ENCODE measurements at regions not wholly inside any gene's neighbourhood (a gene's known extent, or its start where the extent isn't known, plus 50 kb on each side); places are given as distances from the start of the nearest gene placed in this dataset.

GRCh38 chr2:12236136-12236844, 480.4 kb upstream of the TRIB2 start:
- FAIRE-seq: no peak
- no peak for DNase-seq (ENCODE audit: insufficient read length)
- TF ChIP-seq POLR2AphosphoS5 (IDR thresholded peaks at IDR 0.05; ENCODE audit: low read depth, low read length): no peak
- no peak for TF ChIP-seq TAF1 (IDR thresholded peaks at IDR 0.05; ENCODE audit: borderline replicate concordance, low read depth, low read length)
- TF ChIP-seq POLR2A (IDR thresholded peaks at IDR 0.05; ENCODE audit: low read depth, low read length): no peak

DNA sequence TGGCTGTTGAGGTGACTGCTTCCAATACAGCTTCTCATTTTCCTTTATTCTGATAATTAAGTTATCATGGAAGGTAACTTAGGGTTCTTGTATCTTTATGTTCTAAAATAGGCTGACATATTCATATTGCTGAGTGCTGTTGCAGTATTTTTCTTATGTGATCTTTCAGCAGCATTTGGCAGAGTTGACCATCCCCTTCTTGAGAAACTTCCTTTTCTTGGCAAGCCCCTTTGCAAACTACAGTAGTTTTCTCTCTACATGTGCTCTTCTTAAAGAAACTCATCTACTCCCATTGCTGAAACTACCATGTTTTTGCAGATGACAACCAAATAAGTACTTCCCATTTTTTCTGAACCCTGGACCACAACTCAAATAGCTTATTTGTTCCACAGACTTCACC, 476.5 kb upstream of the TRIB2 start:
- DNase-seq (ENCODE audit: insufficient read length) (no peak), FAIRE-seq (no peak)
- no peak for TF ChIP-seq TAF1 (IDR thresholded peaks at IDR 0.05; ENCODE audit: borderline replicate concordance, low read depth, low read length)
- TF ChIP-seq POLR2A (IDR thresholded peaks at IDR 0.05; ENCODE audit: low read depth, low read length): no peak
- no peak for TF ChIP-seq POLR2AphosphoS5 (IDR thresholded peaks at IDR 0.05; ENCODE audit: low read depth, low read length)

DNA sequence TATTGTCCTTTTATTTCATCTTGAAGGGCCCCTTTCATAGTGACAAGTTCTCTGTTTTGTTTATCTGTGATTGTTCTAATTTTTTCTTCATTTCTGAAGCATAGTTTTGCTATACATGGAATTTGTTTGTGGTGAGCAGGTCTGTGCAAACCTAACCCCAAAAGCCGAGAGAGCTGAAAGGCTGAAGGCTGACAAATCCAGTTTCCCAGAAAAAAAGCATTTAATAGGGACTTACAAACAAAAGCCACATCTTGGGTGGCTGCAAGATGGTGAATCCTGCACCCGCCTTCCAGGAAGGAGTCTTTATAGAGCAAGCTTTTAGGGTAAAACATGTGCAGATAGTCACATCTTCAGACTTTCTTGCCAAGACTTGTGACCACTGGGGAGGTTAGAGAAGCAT, 473.4 kb upstream of the TRIB2 start:
- TF ChIP-seq POLR2A (IDR thresholded peaks at IDR 0.05; ENCODE audit: low read depth, low read length): no peak
- no peak for TF ChIP-seq POLR2AphosphoS5 (IDR thresholded peaks at IDR 0.05; ENCODE audit: low read depth, low read length)
- no peak for TF ChIP-seq TAF1 (IDR thresholded peaks at IDR 0.05; ENCODE audit: borderline replicate concordance, low read depth, low read length)
- no peak for FAIRE-seq
- no peak for DNase-seq (ENCODE audit: insufficient read length)

- TF ChIP-seq POLR2AphosphoS5 (IDR thresholded peaks at IDR 0.05; ENCODE audit: low read depth, low read length) (no peak), TAF1 (IDR thresholded peaks at IDR 0.05; ENCODE audit: borderline replicate concordance, low read depth, low read length) (no peak), POLR2A (IDR thresholded peaks at IDR 0.05; ENCODE audit: low read depth, low read length) (no peak)
- FAIRE-seq (no peak), DNase-seq (ENCODE audit: insufficient read length) (no peak)
These were observed 472.7 kb upstream of the TRIB2 start for GRCh38 chr2:12244070-12244469.

GRCh38 chr2:12251121-12251520, 465.6 kb upstream of the TRIB2 start:
- TF ChIP-seq POLR2A (IDR thresholded peaks at IDR 0.05; ENCODE audit: low read depth, low read length): no peak
- TF ChIP-seq TAF1 (IDR thresholded peaks at IDR 0.05; ENCODE audit: borderline replicate concordance, low read depth, low read length): no peak
- TF ChIP-seq POLR2AphosphoS5 (IDR thresholded peaks at IDR 0.05; ENCODE audit: low read depth, low read length): no peak
- FAIRE-seq: no peak
- DNase-seq (ENCODE audit: insufficient read length): no peak

GRCh38 chr2:12251749-12252148, 465.0 kb upstream of the TRIB2 start:
- no peak for FAIRE-seq
- no peak for TF ChIP-seq POLR2AphosphoS5 (IDR thresholded peaks at IDR 0.05; ENCODE audit: low read depth, low read length)
- no peak for TF ChIP-seq TAF1 (IDR thresholded peaks at IDR 0.05; ENCODE audit: borderline replicate concordance, low read depth, low read length)
- no peak for TF ChIP-seq POLR2A (IDR thresholded peaks at IDR 0.05; ENCODE audit: low read depth, low read length)
- DNase-seq (ENCODE audit: insufficient read length): no peak

DNA sequence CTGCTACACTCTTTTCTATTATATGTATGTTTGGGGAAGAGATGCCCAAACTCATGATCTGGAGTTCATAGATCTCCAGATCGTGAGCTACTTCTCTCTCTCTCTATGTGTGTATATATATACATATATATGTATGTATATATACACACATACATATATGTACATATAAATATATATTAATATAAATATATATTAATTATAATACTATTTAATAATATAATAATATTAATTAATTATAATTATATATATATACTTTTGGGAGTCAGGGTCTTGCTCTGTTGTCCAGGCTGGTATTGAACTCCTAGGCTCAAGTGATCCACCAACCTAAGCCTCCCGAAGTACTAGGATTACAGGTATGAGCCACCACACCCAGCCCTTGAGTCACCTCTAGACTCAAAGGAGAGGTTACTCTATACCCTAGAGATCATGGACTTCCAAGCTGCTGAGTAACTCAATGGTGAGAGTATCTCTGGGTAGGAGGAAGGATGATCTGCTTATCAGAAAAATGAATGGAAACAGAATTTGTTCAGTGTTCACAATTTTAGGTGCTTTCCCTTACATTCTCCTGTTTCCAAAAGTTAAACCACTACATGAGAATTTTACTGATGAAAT, 463.5 kb upstream of the TRIB2 start:
- DNase-seq (ENCODE audit: insufficient read length) (no peak), FAIRE-seq (no peak)
- TF ChIP-seq POLR2AphosphoS5 (IDR thresholded peaks at IDR 0.05; ENCODE audit: low read depth, low read length) (no peak), TAF1 (IDR thresholded peaks at IDR 0.05; ENCODE audit: borderline replicate concordance, low read depth, low read length) (no peak), POLR2A (IDR thresholded peaks at IDR 0.05; ENCODE audit: low read depth, low read length) (no peak)

DNA sequence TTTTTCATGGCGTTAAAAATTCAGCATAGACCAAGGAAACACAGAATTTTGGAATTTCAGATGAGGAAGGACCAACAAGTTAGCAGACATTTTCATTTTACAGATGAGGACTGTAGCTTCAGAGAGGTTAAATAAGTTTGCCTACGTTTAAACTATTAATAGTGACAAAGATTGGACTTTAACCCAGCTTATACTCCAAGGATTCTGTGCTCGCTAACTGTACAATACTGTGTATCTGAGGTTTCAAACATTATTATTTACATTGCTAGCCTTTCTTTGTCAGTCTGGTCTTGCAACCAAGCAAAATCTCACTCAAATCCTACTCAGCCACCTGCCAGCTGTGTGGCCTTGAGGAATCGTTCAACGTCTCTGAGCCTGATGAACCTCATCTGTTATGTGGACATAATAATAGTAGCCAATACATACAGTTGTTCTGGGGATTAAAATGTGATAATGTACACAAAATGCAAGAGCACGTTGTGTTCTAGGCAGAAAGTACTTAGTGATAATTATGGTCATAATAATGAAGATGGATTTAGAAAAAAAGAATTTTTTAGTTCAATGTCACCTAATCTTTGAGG, 462.4 kb upstream of the TRIB2 start:
- DNase-seq (ENCODE audit: insufficient read length): no peak
- FAIRE-seq: no peak
- no peak for TF ChIP-seq POLR2A (IDR thresholded peaks at IDR 0.05; ENCODE audit: low read depth, low read length)

GRCh38 chr2:12256206-12256605, 460.5 kb upstream of the TRIB2 start:
- FAIRE-seq (no peak), DNase-seq (ENCODE audit: insufficient read length) (no peak)
- no peak for TF ChIP-seq TAF1 (IDR thresholded peaks at IDR 0.05; ENCODE audit: borderline replicate concordance, low read depth, low read length)
- TF ChIP-seq POLR2AphosphoS5 (IDR thresholded peaks at IDR 0.05; ENCODE audit: low read depth, low read length): no peak
- TF ChIP-seq POLR2A (IDR thresholded peaks at IDR 0.05; ENCODE audit: low read depth, low read length): no peak

DNA sequence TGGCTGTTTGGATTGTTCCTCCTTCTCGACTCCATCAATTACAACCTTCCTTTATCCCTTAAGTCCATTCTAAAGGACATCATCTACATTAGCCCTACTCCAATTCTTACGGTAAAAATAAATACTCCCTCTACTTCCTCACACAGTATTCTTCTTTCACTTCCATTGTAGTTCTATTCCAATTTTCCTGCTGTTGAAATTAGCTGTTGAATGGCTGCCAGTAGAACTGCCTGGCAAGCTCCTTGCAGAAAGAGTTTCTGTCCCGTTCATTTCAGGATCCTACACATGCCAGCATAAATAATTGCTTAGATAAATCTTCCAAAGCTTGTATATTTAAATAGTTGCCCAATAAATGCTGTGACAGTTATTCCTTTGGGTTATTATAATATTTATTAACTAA, 459.3 kb upstream of the TRIB2 start:
- FAIRE-seq (no peak), DNase-seq (ENCODE audit: insufficient read length) (no peak)
- TF ChIP-seq POLR2A (IDR thresholded peaks at IDR 0.05; ENCODE audit: low read depth, low read length) (no peak), TAF1 (IDR thresholded peaks at IDR 0.05; ENCODE audit: borderline replicate concordance, low read depth, low read length) (no peak), POLR2AphosphoS5 (IDR thresholded peaks at IDR 0.05; ENCODE audit: low read depth, low read length) (no peak)

DNA sequence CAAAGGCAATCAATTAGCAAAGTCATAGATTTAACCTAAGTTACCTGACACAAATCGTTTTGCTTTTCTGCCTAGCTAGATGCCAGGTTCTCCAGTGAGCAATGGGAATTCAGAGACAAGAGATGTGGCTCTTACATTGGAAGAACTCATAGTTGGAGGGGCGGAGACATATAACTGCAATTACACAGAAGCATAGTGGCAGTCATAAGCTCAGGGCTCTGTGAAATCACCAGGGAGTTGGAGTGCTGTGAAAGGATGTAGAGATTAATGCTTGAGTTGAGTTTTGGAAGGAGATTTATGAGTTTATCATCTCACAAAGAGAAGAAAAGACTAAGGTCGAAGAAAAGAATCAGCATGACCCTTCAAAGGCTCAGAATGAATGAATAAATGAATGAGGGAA, 457.2 kb upstream of the TRIB2 start:
- DNase-seq (ENCODE audit: insufficient read length) (no peak), FAIRE-seq (no peak)
- no peak for TF ChIP-seq POLR2AphosphoS5 (IDR thresholded peaks at IDR 0.05; ENCODE audit: low read depth, low read length)
- no peak for TF ChIP-seq TAF1 (IDR thresholded peaks at IDR 0.05; ENCODE audit: borderline replicate concordance, low read depth, low read length)
- no peak for TF ChIP-seq POLR2A (IDR thresholded peaks at IDR 0.05; ENCODE audit: low read depth, low read length)
